ENCODE measurements at regions not wholly inside any gene's neighbourhood (a gene's known extent, or its start where the extent isn't known, plus 50 kb on each side); places are given as distances from the start of the nearest gene placed in this dataset.

DNA sequence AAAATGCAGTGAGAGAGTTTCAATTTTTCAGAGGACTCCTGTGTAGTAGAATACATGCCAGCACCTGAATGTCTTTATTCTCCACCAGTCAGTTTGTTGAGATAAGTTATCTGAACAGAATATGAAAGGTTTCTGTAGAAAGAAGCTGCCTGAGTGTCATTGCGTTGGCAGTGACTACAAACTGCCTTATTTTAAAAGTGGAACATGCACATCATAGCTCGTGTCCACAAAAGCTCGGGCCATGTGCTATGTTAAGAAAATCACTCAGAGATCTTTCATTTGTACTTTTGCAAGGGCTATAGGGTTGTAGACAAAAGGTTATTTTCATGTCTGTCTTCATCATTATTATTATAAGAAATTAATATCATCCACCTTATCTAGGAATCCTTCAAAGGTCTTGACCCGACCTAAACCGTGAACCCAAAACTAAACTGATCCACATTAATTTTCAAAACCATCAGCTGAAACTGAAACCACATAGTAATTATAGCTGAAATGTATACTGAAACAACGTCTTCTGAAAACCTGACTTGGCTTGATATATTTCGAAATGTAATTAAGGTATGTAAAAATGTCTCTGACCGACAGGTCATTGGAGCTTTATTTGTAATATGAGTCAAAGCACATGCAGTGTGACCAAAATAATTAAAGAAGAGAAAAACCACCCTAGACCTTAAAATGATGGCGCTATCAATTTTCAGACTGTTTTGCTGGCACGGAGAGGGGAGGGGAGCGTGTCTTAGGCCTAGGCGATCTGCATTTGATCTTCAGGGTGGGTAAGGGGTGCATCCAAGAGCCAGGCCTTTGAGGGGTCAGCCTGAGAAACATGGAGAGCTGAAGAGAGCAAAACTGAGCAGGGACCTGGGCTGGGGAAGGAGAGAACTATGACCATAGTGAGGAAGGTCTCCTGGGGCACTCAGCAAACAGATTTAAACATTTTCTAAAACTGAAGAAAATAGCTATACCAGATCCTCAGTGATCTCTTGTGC is 232.1 kb downstream of the SOX11 start:
- TF ChIP-seq CTCF (IDR thresholded peaks at IDR 0.05) (no peak), POLR2A (IDR thresholded peaks at IDR 0.05) (no peak), POLR2AphosphoS5 (IDR thresholded peaks at IDR 0.05) (no peak)
